Neuron (in vitro differentiated cells): ENCODE measurements at regions not wholly inside any gene's neighbourhood (a gene's known extent, or its start where the extent isn't known, plus 50 kb on each side); places are given as distances from the start of the nearest gene placed in this dataset.

Experiments
- H2AFZ ChIP-seq: one replicate; pipeline ENCODE4 v1.6.1; 2013; ENCODE audit warnings: low read depth, mild to moderate bottlenecking, inconsistent platforms, low read length, moderate library complexity
- H3K27me3 ChIP-seq: one replicate; pipeline ENCODE4 v1.6.1; 2013; ENCODE audit warnings: low read length; ENCODE audit not compliant: insufficient read depth
- H3K36me3 ChIP-seq: one replicate; pipeline ENCODE4 v1.6.1; 2013; ENCODE audit warnings: low read length; ENCODE audit not compliant: insufficient read depth
- H3K4me1 ChIP-seq: one replicate; pipeline ENCODE4 v1.6.1; 2013; ENCODE audit warnings: low read length; ENCODE audit not compliant: insufficient read depth
- H3K4me3 ChIP-seq: 2 replicates; pipeline ENCODE4 v1.5.1; 2013; ENCODE audit warnings: mild to moderate bottlenecking, low read length, moderate library complexity
- H3K9me3 ChIP-seq: one replicate; pipeline ENCODE4 v1.6.1; 2013; ENCODE audit warnings: low read length

- Histone ChIP-seq H3K4me1 (peaks cover 31% of the 10 kb centered on the region), H2AFZ (no peak overlapping the region), H3K36me3 (no peaks in the 10 kb centered on the region), H3K4me3 (no peak overlapping the region), H3K9me3 (no peaks in the 10 kb centered on the region), H3K27me3 (no peaks in the 10 kb centered on the region)
Observed at GRCh38 chr11:130763087-130763980, 152.9 kb downstream of the SNX19 start.

GRCh38 chr11:130765406-130765805 lies 150.9 kb downstream of the SNX19 start:
- Histone ChIP-seq H3K36me3 (no peaks in the 10 kb centered on the region), H2AFZ (no peak overlapping the region), H3K9me3 (peaks cover 3% of the 10 kb centered on the region), H3K27me3 (no peaks in the 10 kb centered on the region), H3K4me1 (peaks cover 22% of the 10 kb centered on the region), H3K4me3 (no peak overlapping the region)

GRCh38 chr11:130765951-130766649 lies 150.2 kb downstream of the SNX19 start:
- Histone ChIP-seq H2AFZ (no peak overlapping the region), H3K4me1 (peaks cover 15% of the 10 kb centered on the region), H3K27me3 (no peaks in the 10 kb centered on the region), H3K4me3 (no peak overlapping the region), H3K9me3 (peaks cover 3% of the 10 kb centered on the region), H3K36me3 (no peaks in the 10 kb centered on the region)

GRCh38 chr11:130766650-130767565 lies 149.4 kb downstream of the SNX19 start:
- Histone ChIP-seq H3K4me3 (no peak overlapping the region), H2AFZ (no peak overlapping the region), H3K36me3 (no peaks in the 10 kb centered on the region), H3K4me1 (peaks cover 7% of the 10 kb centered on the region), H3K27me3 (no peaks in the 10 kb centered on the region), H3K9me3 (peaks cover 3% of the 10 kb centered on the region)

- H2AFZ ChIP-seq: no peak overlapping the region
- peaks cover 3% of the 10 kb centered on the region for H3K9me3 ChIP-seq
Observed at GRCh38 chr11:130769782-130770535, 146.3 kb downstream of the SNX19 start.

GRCh38 chr11:130771708-130772107 lies 144.6 kb downstream of the SNX19 start:
- Histone ChIP-seq H2AFZ (no peak overlapping the region), H3K4me1 (peaks cover 16% of the 10 kb centered on the region), H3K36me3 (no peaks in the 10 kb centered on the region), H3K4me3 (no peak overlapping the region), H3K9me3 (peaks cover 3% of the 10 kb centered on the region), H3K27me3 (no peaks in the 10 kb centered on the region)

More at GRCh38 chr11:130769782-130770535, 146.3 kb downstream of the SNX19 start:
- Histone ChIP-seq H3K27me3 (no peaks in the 10 kb centered on the region), H3K36me3 (no peaks in the 10 kb centered on the region), H3K4me1 (peaks cover 16% of the 10 kb centered on the region), H3K4me3 (no peak overlapping the region)

- peaks cover 3% of the 10 kb centered on the region for H3K9me3 ChIP-seq
- peaks cover 16% of the 10 kb centered on the region for H3K4me1 ChIP-seq
Observed at GRCh38 chr11:130772266-130773227, 143.7 kb downstream of the SNX19 start.

GRCh38 chr11:130773244-130773820 lies 142.9 kb downstream of the SNX19 start:
- no peak overlapping the region for H3K4me3 ChIP-seq
- no peaks in the 10 kb centered on the region for H3K27me3 ChIP-seq
- H2AFZ ChIP-seq: no peak overlapping the region
- no peaks in the 10 kb centered on the region for H3K36me3 ChIP-seq
- H3K9me3 ChIP-seq: peaks cover 3% of the 10 kb centered on the region
- peaks cover 16% of the 10 kb centered on the region for H3K4me1 ChIP-seq

More at GRCh38 chr11:130772266-130773227, 143.7 kb downstream of the SNX19 start:
- no peaks in the 10 kb centered on the region for H3K36me3 ChIP-seq
- no peak overlapping the region for H3K4me3 ChIP-seq
- H3K27me3 ChIP-seq: no peaks in the 10 kb centered on the region
- no peak overlapping the region for H2AFZ ChIP-seq

GRCh38 chr11:130774703-130775102 lies 141.6 kb downstream of the SNX19 start:
- no peak overlapping the region for H3K4me3 ChIP-seq
- H3K36me3 ChIP-seq: no peaks in the 10 kb centered on the region
- H3K27me3 ChIP-seq: no peaks in the 10 kb centered on the region
- no peak overlapping the region for H2AFZ ChIP-seq
- peaks cover 16% of the 10 kb centered on the region for H3K4me1 ChIP-seq
- no peaks in the 10 kb centered on the region for H3K9me3 ChIP-seq

GRCh38 chr11:130775306-130776060 lies 140.8 kb downstream of the SNX19 start:
- no peak overlapping the region for H3K4me3 ChIP-seq

GRCh38 chr11:130776061-130776419 lies 140.2 kb downstream of the SNX19 start:
- H3K9me3 ChIP-seq: no peaks in the 10 kb centered on the region
- H3K27me3 ChIP-seq: no peaks in the 10 kb centered on the region
- peaks cover 16% of the 10 kb centered on the region for H3K4me1 ChIP-seq
- no peak overlapping the region for H3K4me3 ChIP-seq
- no peak overlapping the region for H2AFZ ChIP-seq
- no peaks in the 10 kb centered on the region for H3K36me3 ChIP-seq

More at GRCh38 chr11:130775306-130776060, 140.8 kb downstream of the SNX19 start:
- H3K36me3 ChIP-seq: no peaks in the 10 kb centered on the region
- no peaks in the 10 kb centered on the region for H3K27me3 ChIP-seq
- H3K4me1 ChIP-seq: peaks cover 16% of the 10 kb centered on the region
- no peaks in the 10 kb centered on the region for H3K9me3 ChIP-seq
- no peak overlapping the region for H2AFZ ChIP-seq
